SK-N-SH treated with all-trans-retinoic acid at 6 μM for 48 hours (cell line): ENCODE measurements at regions not wholly inside any gene's neighbourhood (a gene's known extent, or its start where the extent isn't known, plus 50 kb on each side); places are given as distances from the start of the nearest gene placed in this dataset.

Source experiments
- ATAC-seq: fragments of 200-7000 bp; cut with Tn5 transposase; 3 replicates; pipeline ENCODE4 v1.9.1; 2020; ENCODE audit warnings: mild to moderate bottlenecking, moderate library complexity
- ARNTL ChIP-seq: fragments of 450-650 bp; formaldehyde crosslinking; IDR thresholded peaks from 2 replicates; pipeline ENCODE4 v1.5.0; 2020; ENCODE audit warnings: low read depth, mild to moderate bottlenecking, moderate library complexity, borderline replicate concordance
- BACH2 ChIP-seq: fragments of 250-450 bp; sonication (Bioruptor Pico); IDR thresholded peaks from 2 replicates; pipeline ENCODE4 v1.9.0; 2021; ENCODE audit warnings: mild to moderate bottlenecking, borderline replicate concordance
- CREB5 ChIP-seq: fragments of 250-450 bp; sonication (Bioruptor Pico); IDR thresholded peaks from 2 replicates; pipeline ENCODE4 v1.5.1; 2020; ENCODE audit warnings: low read depth, mild to moderate bottlenecking, moderate library complexity
- CSDC2 ChIP-seq: fragments of 250-450 bp; sonication (Bioruptor Pico); IDR thresholded peaks from 2 replicates; pipeline ENCODE4 v1.5.0; 2020; ENCODE audit warnings: mild to moderate bottlenecking, moderate library complexity
- CSRNP3 ChIP-seq: fragments of 250-450 bp; sonication (Bioruptor Pico); IDR thresholded peaks from 2 replicates; pipeline ENCODE4 v1.5.1; 2021; ENCODE audit warnings: mild to moderate bottlenecking, moderate library complexity
- ESRRG ChIP-seq: fragments of 250-450 bp; sonication (Bioruptor Pico); IDR thresholded peaks from 2 replicates; pipeline ENCODE4 v1.6.1; 2021; ENCODE audit warnings: mild to moderate bottlenecking
- GLIS3 ChIP-seq: fragments of 250-450 bp; sonication (Bioruptor Pico); IDR thresholded peaks from 2 replicates; pipeline ENCODE4 v1.5.0; 2020; ENCODE audit warnings: mild to moderate bottlenecking, moderate library complexity
- ISL1 ChIP-seq: fragments of 250-450 bp; sonication (Bioruptor Pico); IDR thresholded peaks from 2 replicates; pipeline ENCODE4 v2.1.2; 2022; ENCODE audit warnings: mild to moderate bottlenecking, moderate library complexity
- OSR1 ChIP-seq: fragments of 250-450 bp; sonication (Bioruptor Pico); IDR thresholded peaks from 2 replicates; pipeline ENCODE4 v1.8.0; 2022; ENCODE audit warnings: moderate library complexity, mild to moderate bottlenecking, inconsistent platforms
- PATZ1 ChIP-seq: fragments of 250-450 bp; sonication (Bioruptor Pico); IDR thresholded peaks from 2 replicates; pipeline ENCODE4 v1.8.0; 2020; ENCODE audit warnings: mild to moderate bottlenecking, moderate library complexity, borderline replicate concordance
- POU6F1 ChIP-seq: fragments of 250-450 bp; sonication (Bioruptor Pico); IDR thresholded peaks from 2 replicates; pipeline ENCODE4 v1.8.0; 2021; ENCODE audit warnings: low read depth, mild to moderate bottlenecking, moderate library complexity, borderline replicate concordance
- PPARA ChIP-seq: fragments of 250-450 bp; sonication (Bioruptor Pico); IDR thresholded peaks from 2 replicates; pipeline ENCODE4 v1.5.0; 2020; ENCODE audit warnings: mild to moderate bottlenecking, borderline replicate concordance
- RARB ChIP-seq: fragments of 250-450 bp; sonication (Bioruptor Pico); IDR thresholded peaks from 2 replicates; pipeline ENCODE4 v1.8.0; 2021; ENCODE audit warnings: mild to moderate bottlenecking, moderate library complexity
- SNAI2 ChIP-seq: fragments of 250-450 bp; sonication (Bioruptor Pico); IDR thresholded peaks from 2 replicates; pipeline ENCODE4 v1.5.0; 2020; ENCODE audit warnings: mild to moderate bottlenecking, moderate library complexity
- TCF4 ChIP-seq: fragments of 250-450 bp; sonication (Bioruptor Pico); IDR thresholded peaks from 2 replicates; pipeline ENCODE4 v1.8.0; 2021; ENCODE audit warnings: mild to moderate bottlenecking, moderate library complexity, borderline replicate concordance
- TOX ChIP-seq: fragments of 250-450 bp; sonication (Bioruptor Pico); IDR thresholded peaks from 2 replicates; pipeline ENCODE4 v1.8.0; 2021; ENCODE audit warnings: mild to moderate bottlenecking, moderate library complexity, borderline replicate concordance
- TSHZ2 ChIP-seq: fragments of 250-450 bp; sonication (Bioruptor Pico); IDR thresholded peaks from 2 replicates; pipeline ENCODE4 v1.5.0; 2020; ENCODE audit warnings: mild to moderate bottlenecking, moderate library complexity
- ZC3H10 ChIP-seq: fragments of 250-450 bp; sonication (Bioruptor Pico); IDR thresholded peaks from 2 replicates; pipeline ENCODE4 v1.5.1; 2021; ENCODE audit warnings: mild to moderate bottlenecking, moderate library complexity
- ZFP3 ChIP-seq: fragments of 250-450 bp; sonication (Bioruptor Pico); IDR thresholded peaks from 2 replicates; pipeline ENCODE4 v1.5.0; 2020; ENCODE audit warnings: mild to moderate bottlenecking, moderate library complexity
- ZFP30 ChIP-seq: fragments of 450-650 bp; formaldehyde crosslinking; IDR thresholded peaks from 2 replicates; pipeline ENCODE4 v1.5.0; 2022; ENCODE audit warnings: mild to moderate bottlenecking, moderate library complexity
- ZNF565 ChIP-seq: fragments of 450-650 bp; formaldehyde crosslinking; conservative IDR thresholded peaks from 2 replicates; pipeline ENCODE4 v1.5.0; 2020; ENCODE audit warnings: low read depth, mild to moderate bottlenecking, moderate library complexity

- TF ChIP-seq TOX (CRISPR knock-in tag), result no peak
- no peak for TF ChIP-seq ZFP30 (CRISPR knock-in tag)
- no peak for TF ChIP-seq ESRRG
- no peak for TF ChIP-seq CSRNP3 (CRISPR knock-in tag)
- TF ChIP-seq CREB5, result no peak
These were observed 126.1 kb upstream of the SNTG2 start (continued) for GRCh38 chr2:824524-824923.

GRCh38 chr2:821546-821945 lies 129.1 kb upstream of the SNTG2 start:
- no peak for ATAC-seq
- no peak for TF ChIP-seq ARNTL
- no peak for TF ChIP-seq BACH2
- TF ChIP-seq ZNF565 (CRISPR knock-in tag), result no peak
- no peak for TF ChIP-seq TOX (CRISPR knock-in tag)
- no peak for TF ChIP-seq TSHZ2 (CRISPR knock-in tag)
- TF ChIP-seq, all 23 proteins: peak for 0

GRCh38 chr2:819601-820000 lies 131.0 kb upstream of the SNTG2 start:
- TF ChIP-seq SNAI2 (no peak), ISL1 (no peak), ZC3H10 (CRISPR knock-in tag) (no peak), ZNF565 (CRISPR knock-in tag) (no peak)
- no peak for ATAC-seq

- ATAC-seq, result no peak
- no peak for TF ChIP-seq TOX (CRISPR knock-in tag)
- no peak for TF ChIP-seq RARB (CRISPR knock-in tag)
- no peak for TF ChIP-seq BACH2
- no peak for TF ChIP-seq ZNF565 (CRISPR knock-in tag)
- TF ChIP-seq ZFP30 (CRISPR knock-in tag), result no peak
- TF ChIP-seq CSRNP3 (CRISPR knock-in tag), result no peak
- TF ChIP-seq PATZ1, result no peak
- TF ChIP-seq TSHZ2 (CRISPR knock-in tag), result no peak
- TF ChIP-seq ESRRG, result no peak
- no peak for TF ChIP-seq GLIS3
- no peak for TF ChIP-seq ISL1
- no peak for TF ChIP-seq POU6F1 (CRISPR knock-in tag)
- TF ChIP-seq ZC3H10 (CRISPR knock-in tag), result no peak
- TF ChIP-seq OSR1 (CRISPR knock-in tag), result no peak
- no peak for TF ChIP-seq CREB5
- no peak for TF ChIP-seq CSDC2
- TF ChIP-seq TCF4 (CRISPR knock-in tag), result no peak
- no peak for TF ChIP-seq PPARA (CRISPR knock-in tag)
- TF ChIP-seq ZFP3 (CRISPR knock-in tag), result no peak
- TF ChIP-seq, all 23 proteins: peak for 0
These were observed 131.5 kb upstream of the SNTG2 start for GRCh38 chr2:819121-819520.
